HG03025 (cell line): ENCODE measurements at regions not wholly inside any gene's neighbourhood (a gene's known extent, or its start where the extent isn't known, plus 50 kb on each side); places are given as distances from the start of the nearest gene placed in this dataset.
"Not testable (repeated sequence)": the region's sequence is repeated elsewhere in the genome, so short reads cannot be mapped to it uniquely, and the experiment has no call there.

Experiments used
- ATAC-seq: cut with Tn5 transposase; IDR thresholded peaks from one replicate; pipeline ENCODE4 v1.9.1; 2021; ENCODE audit warnings: mild to moderate bottlenecking, moderate library complexity; ENCODE audit not compliant: unreplicated experiment, low FRiP score

DNA sequence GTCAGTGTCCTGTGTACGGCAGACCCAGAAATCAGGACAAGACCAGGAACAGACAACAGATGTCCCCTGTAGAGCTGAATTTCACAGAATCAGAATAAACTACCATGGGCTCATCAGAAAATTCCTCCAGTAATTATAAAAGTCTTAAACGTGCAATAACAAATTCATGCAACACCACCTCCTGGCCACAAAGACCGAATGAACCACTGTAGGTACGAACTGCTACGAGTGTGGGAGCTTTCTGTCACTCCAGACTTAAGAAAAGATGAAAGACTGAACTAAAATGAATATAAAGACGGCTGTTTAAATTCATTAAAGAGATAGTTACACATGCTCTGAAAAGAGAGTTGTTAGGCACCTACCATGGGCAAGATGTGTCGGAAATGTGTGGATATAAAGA is 333.5 kb downstream of the RRAGC start:
- no peak for ATAC-seq

DNA sequence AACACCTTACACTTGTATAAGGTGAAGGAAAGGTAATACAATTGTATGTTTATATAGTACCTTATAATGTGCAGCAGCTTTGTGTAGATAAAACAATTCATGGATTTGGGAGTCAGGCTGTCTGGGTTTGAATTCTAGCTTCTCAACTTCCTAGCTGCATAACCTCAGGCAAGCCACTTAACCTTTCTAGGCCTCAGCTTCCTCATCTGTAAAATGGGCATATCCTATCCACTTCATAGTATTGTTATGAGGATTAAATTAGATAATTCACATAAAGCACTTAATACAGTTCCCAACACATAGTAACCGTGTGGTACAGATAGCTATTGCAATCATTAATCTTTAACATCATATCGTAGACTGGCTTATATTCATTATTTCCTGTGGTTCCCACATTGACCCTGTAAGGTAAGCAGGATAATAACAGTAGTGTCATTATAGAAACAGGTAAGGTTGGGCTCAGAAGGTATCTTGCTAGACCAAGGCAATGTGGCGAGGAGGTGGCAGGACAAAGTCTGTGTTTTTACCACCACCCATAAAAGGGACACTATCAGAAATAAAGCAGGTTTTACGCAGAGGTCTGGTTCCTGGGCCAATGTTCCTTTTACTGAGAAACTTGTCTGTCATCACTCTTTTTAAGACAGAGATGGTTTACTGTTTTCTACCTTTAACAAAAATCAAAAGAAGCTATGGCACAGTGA is 334.1 kb downstream of the RRAGC start:
- no peak for ATAC-seq

DNA sequence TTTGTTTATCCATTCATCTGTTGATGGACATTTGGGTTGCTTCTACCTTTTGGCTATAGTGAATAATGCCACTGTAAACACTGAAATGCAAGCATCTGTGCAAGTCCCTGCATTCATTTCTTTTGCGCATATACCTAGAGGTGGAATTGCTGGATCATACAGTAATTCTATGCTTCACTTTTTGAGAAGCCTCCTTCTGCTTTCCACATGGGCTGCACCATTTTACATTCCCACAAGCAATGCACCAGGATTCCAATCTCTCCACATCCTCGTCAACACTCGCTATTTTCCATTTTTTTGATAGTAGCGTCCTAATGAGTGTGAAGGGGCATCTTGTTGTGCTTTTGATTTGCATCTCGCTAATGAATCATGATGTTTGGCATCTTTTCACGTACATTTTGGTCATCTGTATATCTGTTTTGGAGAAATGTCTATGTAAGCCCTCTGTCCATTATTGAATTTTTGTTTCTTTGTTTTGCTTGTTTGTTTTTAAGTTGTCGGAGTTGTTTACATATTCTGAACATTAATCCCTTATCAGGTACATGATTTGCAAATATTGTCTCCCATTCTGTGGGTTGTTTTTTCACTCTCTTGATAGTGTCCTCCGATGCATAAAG is 335.4 kb downstream of the RRAGC start:
- no peak for ATAC-seq

DNA sequence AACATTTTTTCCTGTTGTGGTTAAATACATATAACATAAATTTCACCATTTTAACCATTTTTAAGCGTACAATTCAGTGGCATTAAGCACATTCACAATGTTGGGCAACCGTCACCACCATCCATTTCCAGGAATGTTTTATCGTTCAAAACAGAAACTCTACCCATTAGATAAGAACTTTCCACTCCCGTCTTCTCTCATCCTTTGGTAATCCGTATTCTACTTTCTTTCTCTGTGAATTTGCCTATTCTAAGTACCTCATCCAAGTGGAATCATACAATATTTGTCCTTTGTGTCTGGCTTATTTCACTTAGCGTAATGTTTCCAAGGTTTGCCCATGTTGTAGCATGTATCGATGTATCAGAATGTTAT is 336.0 kb downstream of the RRAGC start:
- ATAC-seq: no peak

DNA sequence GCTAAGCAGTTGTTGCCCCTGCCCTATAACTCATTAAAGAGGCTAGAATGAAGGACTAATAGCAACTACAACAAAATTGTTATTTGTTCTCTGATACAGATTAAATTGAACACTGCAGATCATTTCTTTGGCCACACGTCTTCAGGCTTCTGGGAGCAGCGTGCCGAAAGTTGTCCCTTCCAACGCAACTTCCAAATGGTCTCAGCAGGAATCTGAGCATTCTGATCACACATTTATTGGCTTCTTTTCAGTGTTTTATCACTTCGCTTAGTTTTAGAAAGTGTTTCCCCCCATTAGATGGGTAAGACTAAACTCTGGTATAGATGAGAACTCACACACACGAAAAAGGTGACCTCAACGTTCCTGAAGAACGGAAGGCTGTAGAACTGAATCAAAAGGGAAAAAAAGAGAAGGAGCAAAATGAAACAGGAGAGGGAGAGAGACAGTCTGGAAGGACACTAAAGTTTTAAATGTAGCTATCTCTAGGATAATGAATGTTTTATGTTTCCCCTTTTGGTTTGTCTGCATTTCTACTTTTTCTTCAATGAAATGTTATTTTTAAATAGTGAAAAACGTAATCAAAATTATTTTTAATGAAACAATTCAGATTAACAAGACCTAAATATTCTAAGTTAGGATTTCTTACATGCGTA is 336.5 kb downstream of the RRAGC start:
- ATAC-seq: no peak

DNA sequence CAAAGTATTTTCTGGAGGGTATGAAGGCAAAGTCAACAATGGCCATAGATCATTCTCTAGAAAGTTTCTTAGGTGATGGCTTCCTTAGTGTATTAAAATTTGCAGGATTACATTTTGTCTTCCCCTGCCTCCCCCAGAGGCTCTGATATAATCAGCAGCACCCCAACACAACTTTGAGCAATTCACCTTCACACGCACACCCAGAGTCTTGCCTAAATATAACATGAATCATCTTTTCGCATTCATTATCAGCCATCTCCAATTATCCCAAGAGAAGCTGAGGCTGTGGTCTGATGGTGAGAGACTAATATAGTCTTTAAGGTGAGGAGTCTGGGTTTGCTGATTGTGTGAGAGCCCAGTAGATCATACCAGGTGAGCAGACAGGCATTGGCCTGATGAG is 343.0 kb downstream of the RRAGC start:
- no peak for ATAC-seq

DNA sequence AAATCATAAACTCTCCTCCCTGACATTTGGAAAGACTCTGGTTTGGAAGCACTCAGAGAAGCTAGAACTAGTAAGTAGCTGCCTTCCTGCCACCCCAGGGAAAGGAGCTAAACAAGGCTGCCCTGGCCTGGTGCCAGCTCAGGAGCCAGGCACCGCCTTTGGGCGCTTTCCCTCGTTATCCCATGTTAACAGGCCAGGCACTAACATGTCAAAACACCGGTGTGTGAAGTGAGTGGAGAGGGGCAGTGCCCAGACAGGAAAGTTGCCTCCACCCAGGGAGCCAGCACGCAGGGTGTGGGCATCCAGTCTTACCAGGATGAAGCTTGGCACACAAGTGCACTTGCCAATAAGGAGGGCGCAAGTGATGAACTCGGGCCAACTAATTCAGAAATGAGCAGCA is 346.8 kb downstream of the RRAGC start:
- no peak for ATAC-seq

DNA sequence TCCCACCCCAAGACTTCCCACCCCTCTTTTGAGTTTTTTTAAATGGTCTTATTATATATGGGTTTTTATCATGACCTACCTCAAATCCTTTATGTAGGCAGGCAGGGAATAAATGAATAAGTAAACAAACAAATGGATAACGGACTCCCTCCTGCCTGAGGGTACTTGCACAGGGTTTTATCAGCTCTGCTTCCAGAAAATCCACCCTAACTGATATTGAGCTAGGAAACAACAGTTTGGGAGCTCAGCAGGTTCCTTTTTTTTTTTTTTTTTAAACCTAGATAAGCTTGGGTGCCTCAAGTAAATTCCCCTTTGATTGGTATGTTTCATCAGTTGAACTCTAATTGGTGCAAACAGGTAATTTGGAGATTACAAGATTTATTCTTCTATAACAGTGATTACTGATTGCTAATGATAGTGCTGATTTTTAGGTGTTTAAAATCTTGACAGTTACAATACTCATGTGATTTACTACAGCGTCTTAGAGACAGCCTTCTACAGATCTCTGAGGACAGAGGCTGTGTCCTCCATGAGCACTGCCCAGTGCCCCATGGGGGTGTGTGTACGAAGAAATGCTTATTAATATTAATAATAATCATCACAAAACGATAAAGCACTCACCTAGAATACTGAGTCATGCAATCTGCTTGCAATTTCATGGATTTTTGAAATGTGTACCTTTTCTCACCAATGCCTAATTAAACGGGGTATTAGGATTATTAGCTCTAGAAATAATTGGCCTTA is 347.4 kb downstream of the RRAGC start:
- no peak for ATAC-seq

DNA sequence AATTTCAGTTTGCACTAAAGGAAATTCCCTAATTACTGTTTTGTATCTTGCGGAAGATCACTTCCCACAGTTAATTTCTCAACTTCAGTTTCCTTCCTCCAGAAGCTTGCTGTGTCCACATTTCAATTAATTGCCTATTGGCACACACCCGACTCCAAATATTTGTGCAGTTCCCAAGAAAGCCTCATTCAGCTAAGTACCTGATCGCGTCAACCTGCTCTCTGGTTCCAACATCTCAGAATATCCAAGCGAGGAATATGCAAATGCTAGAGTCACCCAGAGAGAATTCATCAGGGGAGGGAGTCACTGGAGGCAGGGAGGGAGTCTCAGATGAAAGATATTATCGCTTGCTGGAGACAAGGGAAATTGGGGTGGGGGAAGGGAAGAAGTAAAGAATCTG is 351.3 kb downstream of the RRAGC start:
- no peak for ATAC-seq

DNA sequence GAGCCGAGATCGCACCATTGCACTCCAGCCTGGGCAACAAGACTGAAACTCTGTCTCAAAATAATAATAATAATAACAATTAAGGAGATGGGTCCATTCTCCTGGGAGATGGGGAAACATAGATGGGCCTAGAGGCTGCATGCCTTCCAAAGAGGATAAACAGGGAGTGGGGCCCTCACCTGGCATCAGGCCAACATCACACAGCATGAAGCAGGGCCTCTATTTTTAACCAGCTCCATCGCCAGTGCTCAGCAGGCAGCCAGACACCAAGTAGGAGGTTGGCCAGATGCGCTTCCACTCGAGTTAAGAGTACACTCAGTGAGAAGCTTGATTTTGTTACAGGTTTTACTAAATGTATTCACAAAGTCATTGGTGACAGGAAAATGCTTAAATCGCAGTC is 352.0 kb downstream of the RRAGC start:
- no peak for ATAC-seq

DNA sequence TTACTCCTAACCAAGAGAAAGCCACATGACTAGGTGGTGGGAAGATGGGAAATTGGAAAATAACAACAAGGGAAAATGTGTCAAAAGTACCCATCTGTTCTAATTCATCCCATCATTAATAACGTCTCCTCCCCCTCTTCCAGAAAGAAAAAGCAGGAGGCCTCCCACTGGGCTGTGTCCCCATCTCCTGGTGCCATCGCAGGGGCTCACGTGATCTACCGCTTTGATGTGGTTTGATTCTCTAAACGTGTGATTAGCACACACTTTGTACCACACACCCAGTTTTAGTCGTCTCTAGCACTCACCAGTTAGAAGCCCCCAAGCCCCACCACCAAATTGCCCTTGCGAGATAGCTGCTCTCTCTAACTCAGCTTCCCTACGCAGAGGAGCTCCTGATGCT is 353.6 kb downstream of the RRAGC start:
- ATAC-seq: no peak

DNA sequence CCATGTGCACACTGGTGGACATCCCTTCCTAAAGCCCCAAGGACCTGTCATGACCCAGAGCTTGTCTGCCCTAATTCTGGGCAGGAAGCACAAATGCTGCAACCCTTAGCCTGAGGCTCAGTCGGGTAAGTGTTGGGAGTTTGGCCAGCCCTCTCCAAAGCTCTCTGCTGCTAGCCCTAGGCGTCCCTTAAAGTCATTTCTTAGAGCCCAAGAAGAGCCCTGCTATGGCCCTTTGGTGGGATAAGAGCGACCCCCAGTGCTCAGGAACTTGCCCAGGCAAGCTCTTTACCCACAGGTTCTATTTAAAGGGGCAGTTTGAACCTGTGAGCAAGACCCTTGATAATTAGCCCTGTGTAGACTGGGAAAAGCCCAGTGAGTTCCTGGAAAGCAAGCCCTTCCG is 356.8 kb downstream of the RRAGC start:
- ATAC-seq: no peak

DNA sequence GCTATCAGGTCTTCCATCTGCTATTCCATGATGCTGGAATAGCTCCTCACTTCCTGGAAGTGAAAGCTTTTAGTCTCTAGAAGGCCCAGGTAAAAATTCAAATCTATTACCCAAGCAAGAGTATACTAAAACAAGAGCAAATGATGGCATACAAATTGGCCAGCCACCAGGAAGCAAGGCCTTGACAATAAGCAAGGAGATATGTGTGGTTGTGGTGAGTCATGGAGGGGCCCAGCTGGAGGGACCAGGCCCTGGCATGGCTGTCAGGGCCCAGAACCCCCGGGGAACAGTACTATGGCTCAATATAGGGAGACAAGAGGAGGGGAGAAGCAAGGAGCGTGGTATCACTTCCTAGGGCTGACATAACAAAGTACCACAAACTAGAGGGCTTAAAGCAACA is 358.7 kb downstream of the RRAGC start:
- no peak for ATAC-seq

DNA sequence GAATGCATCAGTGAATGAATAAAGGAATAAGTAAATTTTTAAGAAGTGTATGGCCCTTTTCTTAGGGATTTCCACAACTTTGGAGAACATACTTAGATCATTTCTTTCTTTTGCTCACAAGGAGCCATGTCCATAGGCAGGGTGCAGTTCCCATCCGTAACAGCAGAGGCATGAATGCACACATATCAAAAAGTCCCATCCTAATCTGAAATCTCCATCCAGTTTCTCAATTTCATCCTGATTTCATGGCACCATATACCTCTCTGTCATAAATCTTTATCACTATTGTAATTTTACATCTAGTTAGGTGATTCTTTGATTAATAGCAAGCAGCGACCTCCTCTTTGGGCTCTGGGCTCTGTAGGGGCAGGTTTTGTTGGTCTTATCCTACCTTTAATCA is 359.2 kb downstream of the RRAGC start:
- no peak for ATAC-seq

DNA sequence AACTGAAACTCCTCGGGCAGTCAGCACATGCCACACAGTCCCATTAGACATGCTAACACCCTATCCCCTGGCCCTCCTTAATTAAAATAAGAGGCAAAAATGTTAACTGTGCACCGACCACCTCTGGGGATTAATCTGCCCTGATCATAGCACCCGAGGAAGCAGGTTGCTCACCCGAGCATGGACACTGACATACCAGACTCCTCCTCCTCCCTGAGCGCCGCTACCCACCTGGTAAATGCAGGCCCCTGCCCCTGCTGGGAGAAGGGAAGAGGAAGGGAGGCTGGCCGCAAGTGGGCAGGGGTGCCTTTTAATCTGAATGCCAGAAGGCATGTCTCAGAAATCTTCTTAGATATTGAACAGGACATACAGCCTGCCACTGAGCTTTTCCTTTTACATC is 360.9 kb downstream of the RRAGC start:
- ATAC-seq: no peak

DNA sequence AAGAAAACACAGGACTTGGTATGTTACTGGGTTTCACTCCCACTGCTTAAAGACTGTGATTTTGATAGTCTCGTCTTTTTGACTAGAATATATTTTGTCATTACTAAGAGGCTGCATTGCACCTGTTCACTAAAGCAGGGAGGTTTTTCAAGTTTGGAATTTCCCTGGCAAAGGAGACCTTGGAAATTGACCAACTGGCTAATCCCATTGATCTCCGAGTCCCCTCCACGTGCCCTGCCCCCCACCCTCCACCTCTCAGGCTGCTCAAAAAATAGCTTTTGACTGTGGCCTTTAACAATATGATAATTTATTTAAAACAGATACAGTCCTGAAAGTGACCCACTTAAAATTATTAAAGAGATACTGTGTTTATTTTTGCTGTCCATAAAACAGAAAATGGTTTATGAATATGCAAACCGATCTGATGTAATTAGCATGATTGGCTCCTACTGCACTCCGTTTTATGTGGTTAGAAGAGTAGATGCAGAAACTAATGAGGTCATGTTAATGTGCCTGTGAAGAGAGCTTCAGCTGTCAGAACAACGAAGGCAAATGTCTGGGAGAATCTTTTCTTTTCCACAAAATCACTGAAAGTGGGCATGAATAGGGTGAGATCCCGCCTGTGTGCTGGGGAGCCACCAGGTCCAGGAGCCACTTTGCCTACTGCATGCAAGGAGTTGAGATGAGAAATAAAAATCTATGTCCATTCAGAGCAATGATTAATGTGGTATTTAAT is 361.5 kb downstream of the RRAGC start:
- no peak for ATAC-seq

DNA sequence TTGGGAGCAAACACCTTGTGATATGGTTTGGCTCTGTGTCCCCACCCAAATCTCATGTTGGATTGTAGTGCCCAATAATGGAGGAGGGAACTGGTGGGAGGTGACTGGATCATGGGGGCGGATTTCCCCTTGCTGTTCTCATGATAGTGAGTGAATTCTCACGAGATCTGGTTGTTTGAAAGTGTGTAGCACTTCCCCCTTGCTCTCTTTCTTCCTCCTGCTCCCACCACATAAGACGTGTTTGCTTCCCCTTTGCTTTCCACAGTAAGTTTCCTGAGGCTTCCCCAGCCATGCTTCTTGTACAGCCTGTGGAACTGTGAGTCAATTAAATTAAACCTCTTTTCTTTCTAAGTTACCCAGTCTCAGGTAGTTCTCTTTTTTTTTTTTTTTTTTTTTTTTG is 366.3 kb downstream of the RRAGC start:
- not testable (repeated sequence) for ATAC-seq

DNA sequence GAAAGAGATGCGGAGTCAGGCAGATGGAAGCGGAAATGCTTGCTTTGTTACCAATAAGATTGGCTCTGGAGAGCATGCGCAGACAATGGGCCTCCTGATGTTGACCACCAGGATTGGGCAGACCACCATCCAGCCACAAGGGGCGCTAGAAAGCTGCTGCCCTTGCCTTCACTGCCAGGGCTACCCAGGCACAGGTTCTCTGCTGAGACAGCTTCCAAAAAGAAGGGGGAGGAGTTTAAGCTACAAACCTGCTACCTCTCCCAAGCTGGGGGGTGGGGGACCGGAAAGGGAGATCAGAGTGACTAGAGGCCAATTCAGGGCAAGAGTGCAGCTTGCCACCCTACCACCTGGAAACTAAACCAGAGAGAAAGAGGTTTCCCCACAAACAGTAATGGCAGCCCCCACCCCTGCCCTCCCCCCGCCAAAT is 369.7 kb downstream of the RRAGC start:
- no peak for ATAC-seq

DNA sequence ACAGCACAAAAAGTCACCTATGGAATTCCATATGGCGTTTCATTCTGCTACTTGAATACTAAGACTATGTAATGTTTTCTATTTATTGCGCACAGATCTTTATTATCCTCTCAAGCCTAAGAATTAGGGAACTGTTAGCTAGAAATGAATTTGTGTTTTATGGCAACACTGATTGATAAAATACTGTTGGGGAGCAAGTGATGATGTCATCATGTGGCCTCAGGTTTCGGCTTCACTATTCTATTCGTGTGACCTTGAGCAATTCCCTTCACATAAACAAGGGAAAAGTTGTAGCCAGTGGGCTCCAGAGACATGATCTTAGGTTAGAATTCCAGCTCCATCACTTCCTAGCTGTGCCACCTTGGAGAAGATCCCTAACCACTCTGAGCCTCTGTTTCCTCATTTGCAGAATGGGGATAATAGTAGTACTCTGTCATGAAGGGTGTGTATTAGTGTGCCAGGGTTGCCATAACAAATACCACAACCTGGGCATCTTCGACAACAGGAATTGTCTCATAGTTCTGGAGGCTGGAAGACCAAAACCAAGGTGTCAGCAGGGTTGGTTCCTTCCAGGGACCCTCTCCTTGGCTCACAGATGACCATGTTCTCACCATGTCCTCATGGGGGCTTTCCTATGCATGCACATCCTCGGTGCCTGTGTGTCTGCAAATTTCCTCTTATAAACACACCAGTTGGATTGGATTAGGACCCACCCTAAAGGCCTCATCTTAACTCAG is 371.2 kb downstream of the RRAGC start:
- ATAC-seq: no peak

DNA sequence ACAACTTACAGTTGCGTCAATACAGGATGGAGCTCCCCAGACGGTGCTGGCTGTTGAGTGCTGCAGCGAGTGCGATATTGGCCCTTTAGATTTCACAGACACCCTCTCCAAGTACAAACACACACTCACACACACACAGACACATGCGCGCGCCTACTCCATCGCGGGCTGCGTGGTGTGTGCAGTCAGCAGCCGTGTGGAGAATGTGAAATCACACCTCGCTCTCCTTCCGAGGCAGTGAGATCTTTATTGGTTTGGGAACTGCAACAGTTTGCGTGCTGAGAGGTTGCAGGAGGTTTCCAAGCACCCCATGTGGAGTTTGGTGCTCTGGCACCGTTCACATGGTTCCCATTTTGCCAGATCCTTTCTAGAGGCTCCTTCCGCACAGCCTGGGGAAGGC is 372.2 kb downstream of the RRAGC start:
- ATAC-seq: no peak
